ENCODE measurements at regions not wholly inside any gene's neighbourhood (a gene's known extent, or its start where the extent isn't known, plus 50 kb on each side); places are given as distances from the start of the nearest gene placed in this dataset.

DNA sequence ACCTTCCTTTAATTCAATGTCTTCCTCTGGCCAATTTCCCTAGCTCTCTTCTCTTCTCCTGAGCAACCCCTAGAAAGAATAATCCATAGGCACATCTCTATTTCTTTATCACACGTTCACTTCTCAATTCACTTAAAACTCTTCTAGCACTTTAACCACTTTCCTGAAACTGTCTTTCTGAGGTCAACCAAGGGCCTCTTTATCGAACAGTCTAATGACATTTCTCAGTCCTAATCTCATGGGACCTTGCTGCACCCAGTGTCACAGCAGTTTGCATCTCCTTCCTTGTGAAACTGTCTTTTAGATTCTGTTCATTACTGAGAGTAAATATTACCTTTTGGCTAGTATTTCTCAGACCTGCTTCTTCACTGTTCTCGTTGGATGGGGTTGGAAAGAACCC, 285.3 kb upstream of the RASGEF1B start:
- Histone ChIP-seq H4K91ac (replicated peaks; ENCODE audit: insufficient read length, low read length) (no peak overlapping the region), H3K4ac (replicated peaks; ENCODE audit: insufficient read length, low read depth, low read length) (no peak overlapping the region), H3K79me2 (ENCODE audit: control insufficient read depth in 1 of 2, insufficient read depth in 2 of 2, low read length in 2 of 2) (no peaks in the 10 kb centered on the region), H3K27ac (ENCODE audit: low read depth, low read length) (no peak overlapping the region), H2AK5ac (ENCODE audit: low read depth, low read length) (no peak overlapping the region), H4K5ac (ENCODE audit: insufficient read length, low read depth, low read length) (no peak overlapping the region), H3K79me1 (ENCODE audit: low read depth, low read length) (no peaks in the 10 kb centered on the region), H4K8ac (ENCODE audit: extremely low read depth, insufficient read depth, low read length) (no peak overlapping the region), H2AFZ (ENCODE audit: low read length) (no peak overlapping the region), H3K4me3 (ENCODE audit: extremely low read depth in 1 of 4, insufficient read depth in 2 of 4, low read depth in 3 of 4, low read length in 4 of 4) (no peak overlapping the region), H3K9me3 (ENCODE audit: insufficient read depth in 2 of 2, low read depth in 1 of 2, low read length in 1 of 2) (no peaks in the 10 kb centered on the region), H3K23me2 (ENCODE audit: low read depth, low read length) (no peaks in the 10 kb centered on the region), H3K18ac (ENCODE audit: extremely low read depth, low read length) (no peak overlapping the region), H4K20me1 (replicated peaks in 1 of 2; ENCODE audit: control insufficient read depth in 1 of 2, insufficient read depth in 2 of 2, low read length in 2 of 2) (no peaks in the 10 kb centered on the region), H2BK12ac (ENCODE audit: low read depth, low read length) (no peak overlapping the region), H3K27me3 (replicated peaks in 1 of 4; ENCODE audit: control insufficient read depth in 3 of 4, extremely low read depth in 1 of 4, insufficient read depth in 3 of 4, low read length in 3 of 4) (no peaks in the 10 kb centered on the region), H3K9ac (replicated peaks in 1 of 4; ENCODE audit: extremely low read depth in 1 of 4, low read depth in 3 of 4, low read length in 3 of 4) (no peak overlapping the region), H3K36me3 (ENCODE audit: control insufficient read depth in 2 of 4, insufficient read depth in 4 of 4, low read length in 3 of 4) (no peaks in the 10 kb centered on the region), H3K14ac (ENCODE audit: insufficient read length) (no peak overlapping the region), H3K23ac (ENCODE audit: insufficient read length) (no peak overlapping the region), H2BK5ac (ENCODE audit: low read depth, low read length) (no peak overlapping the region), H2BK120ac (replicated peaks; ENCODE audit: low read depth, low read length) (no peak overlapping the region), H3K56ac (replicated peaks; ENCODE audit: insufficient read length, low read depth, low read length) (no peak overlapping the region), H3K4me2 (ENCODE audit: insufficient read depth in 1 of 2, low read depth in 2 of 2, low read length in 2 of 2) (no peak overlapping the region), H3K4me1 (replicated peaks in 1 of 4; ENCODE audit: control insufficient read depth in 3 of 4, insufficient read depth in 4 of 4, low read length in 3 of 4) (no peaks in the 10 kb centered on the region), H2BK15ac (ENCODE audit: low read length) (no peak overlapping the region), H2BK20ac (ENCODE audit: low read length) (no peak overlapping the region)
- FAIRE-seq (no peak), DNase-seq (ENCODE audit: low read depth in 1 of 2, low spot score in 2 of 2) (no peak)
- 84 to 100% methylated on average over 1 to 3 of the region's 3 CpGs for WGBS, 2 experiments (ENCODE audit: extremely low coverage in 1 of 2, insufficient coverage in 1 of 2, insufficient read length in 1 of 2, insufficient replicate concordance in 2 of 2, low coverage in 1 of 2, low lambda C conversion rate in 2 of 2, missing lambda C conversion rate in 1 of 2)
- ChIA-PET POLR2A (ENCODE audit: partially characterized antibody) (no interaction called here), CTCF (ENCODE audit: partially characterized antibody) (no interaction called here)
- TF ChIP-seq JUN (IDR thresholded peaks at IDR 0.05; ENCODE audit: low read depth, low read length) (no peak), CHD2 (IDR thresholded peaks at IDR 0.05; ENCODE audit: low read length) (no peak), TEAD4 (IDR thresholded peaks at IDR 0.05; ENCODE audit: low read depth, low read length) (no peak), RAD21 (IDR thresholded peaks at IDR 0.05 in 1 of 2, conservative IDR thresholded peaks at IDR 0.05 in 1 of 2; ENCODE audit: low read depth in 2 of 2, low read length in 2 of 2) (no peak), ASH2L (IDR thresholded peaks at IDR 0.05; ENCODE audit: low read length) (no peak), CHD1 (IDR thresholded peaks at IDR 0.05; ENCODE audit: low read depth, low read length) (no peak), TAF7 (optimal IDR thresholded peaks at IDR 0.05; ENCODE audit: borderline replicate concordance, low read depth, low read length) (no peak), GABPA (IDR thresholded peaks at IDR 0.05; ENCODE audit: borderline replicate concordance, insufficient read depth, low read length) (no peak), CTBP2 (IDR thresholded peaks at IDR 0.05; ENCODE audit: borderline replicate concordance, insufficient read depth, insufficient read length, low read length) (no peak), KDM5A (IDR thresholded peaks at IDR 0.05; ENCODE audit: low read length) (no peak), POU5F1 (IDR thresholded peaks at IDR 0.05; ENCODE audit: low read depth, low read length) (no peak), CBX5 (IDR thresholded peaks at IDR 0.05; ENCODE audit: low read depth, low read length) (no peak)
- TF ChIP-seq, protein P1, sequence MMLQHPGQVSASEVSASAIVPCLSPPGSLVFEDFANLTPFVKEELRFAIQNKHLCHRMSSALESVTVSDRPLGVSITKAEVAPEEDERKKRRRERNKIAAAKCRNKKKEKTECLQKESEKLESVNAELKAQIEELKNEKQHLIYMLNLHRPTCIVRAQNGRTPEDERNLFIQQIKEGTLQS (IDR thresholded peaks at IDR 0.05; ENCODE audit: insufficient read depth, low read depth, low read length), result no peak
- TF ChIP-seq, protein P2, sequence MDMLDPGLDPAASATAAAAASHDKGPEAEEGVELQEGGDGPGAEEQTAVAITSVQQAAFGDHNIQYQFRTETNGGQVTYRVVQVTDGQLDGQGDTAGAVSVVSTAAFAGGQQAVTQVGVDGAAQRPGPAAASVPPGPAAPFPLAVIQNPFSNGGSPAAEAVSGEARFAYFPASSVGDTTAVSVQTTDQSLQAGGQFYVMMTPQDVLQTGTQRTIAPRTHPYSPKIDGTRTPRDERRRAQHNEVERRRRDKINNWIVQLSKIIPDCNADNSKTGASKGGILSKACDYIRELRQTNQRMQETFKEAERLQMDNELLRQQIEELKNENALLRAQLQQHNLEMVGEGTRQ (IDR thresholded peaks at IDR 0.05; ENCODE audit: low read length), result no peak

Data from H1 (cell line).